ENCODE measurements at regions not wholly inside any gene's neighbourhood (a gene's known extent, or its start where the extent isn't known, plus 50 kb on each side); places are given as distances from the start of the nearest gene placed in this dataset.

GRCh38 chr12:102543494-102544485 is 63.4 kb upstream of the IGF1 start:
- H3K4me1 ChIP-seq (ENCODE audit: insufficient read depth) = no peaks in the 10 kb centered on the region

GRCh38 chr12:102542816-102543440 is 62.6 kb upstream of the IGF1 start:
- Histone ChIP-seq H3K27ac (ENCODE audit: low read depth) (no peak overlapping the region), H3K4me1 (ENCODE audit: insufficient read depth) (no peaks in the 10 kb centered on the region), H3K36me3 (ENCODE audit: insufficient read depth) (no peaks in the 10 kb centered on the region), H3K4me3 (ENCODE audit: low read depth, low read length) (no peak overlapping the region)
- no peak for DNase-seq (ENCODE audit: extremely low spot score)
- 44% methylated on average over 6 of the region's 6 CpGs for WGBS

More at GRCh38 chr12:102543494-102544485, 63.4 kb upstream of the IGF1 start:
- no peak overlapping the region for H3K4me3 ChIP-seq (ENCODE audit: low read depth, low read length)
- DNase-seq (ENCODE audit: extremely low spot score) = no peak
- no peaks in the 10 kb centered on the region for H3K36me3 ChIP-seq (ENCODE audit: insufficient read depth)
- 84% methylated on average over 5 of the region's 5 CpGs for WGBS
- H3K27ac ChIP-seq (ENCODE audit: low read depth) = no peak overlapping the region

GRCh38 chr12:102540815-102541385 is 60.5 kb upstream of the IGF1 start:
- WGBS = 87% methylated on average over 3 of the region's 3 CpGs
- Histone ChIP-seq H3K4me1 (ENCODE audit: insufficient read depth) (no peaks in the 10 kb centered on the region), H3K4me3 (ENCODE audit: low read depth, low read length) (no peak overlapping the region), H3K27ac (ENCODE audit: low read depth) (no peak overlapping the region), H3K36me3 (ENCODE audit: insufficient read depth) (no peaks in the 10 kb centered on the region)
- DNase-seq (ENCODE audit: extremely low spot score) = no peak

GRCh38 chr12:102539651-102540553 is 59.5 kb upstream of the IGF1 start:
- Histone ChIP-seq H3K4me3 (ENCODE audit: low read depth, low read length) (no peak overlapping the region), H3K27ac (ENCODE audit: low read depth) (no peak overlapping the region), H3K36me3 (ENCODE audit: insufficient read depth) (no peaks in the 10 kb centered on the region), H3K4me1 (ENCODE audit: insufficient read depth) (no peaks in the 10 kb centered on the region)
- 43% methylated on average over 10 of the region's 10 CpGs for WGBS
- DNase-seq (ENCODE audit: extremely low spot score) = no peak

GRCh38 chr12:102535306-102535705 is 54.9 kb upstream of the IGF1 start:
- 91% methylated on average over 8 of the region's 8 CpGs for WGBS
- Histone ChIP-seq H3K36me3 (ENCODE audit: insufficient read depth) (no peaks in the 10 kb centered on the region), H3K27ac (ENCODE audit: low read depth) (no peak overlapping the region), H3K4me3 (ENCODE audit: low read depth, low read length) (no peak overlapping the region), H3K4me1 (ENCODE audit: insufficient read depth) (no peaks in the 10 kb centered on the region)
- no peak for DNase-seq (ENCODE audit: extremely low spot score)

GRCh38 chr12:102534899-102535298 is 54.5 kb upstream of the IGF1 start:
- Histone ChIP-seq H3K27ac (ENCODE audit: low read depth) (no peak overlapping the region), H3K36me3 (ENCODE audit: insufficient read depth) (no peaks in the 10 kb centered on the region), H3K4me1 (ENCODE audit: insufficient read depth) (no peaks in the 10 kb centered on the region), H3K4me3 (ENCODE audit: low read depth, low read length) (no peak overlapping the region)
- 66% methylated on average over 13 of the region's 13 CpGs for WGBS
- DNase-seq (ENCODE audit: extremely low spot score) = no peak

- no peak overlapping the region for H3K27ac ChIP-seq (ENCODE audit: low read depth)
- no peak overlapping the region for H3K4me3 ChIP-seq (ENCODE audit: low read depth, low read length)
- H3K36me3 ChIP-seq (ENCODE audit: insufficient read depth) = no peaks in the 10 kb centered on the region
- no peak for DNase-seq (ENCODE audit: extremely low spot score)
- no peaks in the 10 kb centered on the region for H3K4me1 ChIP-seq (ENCODE audit: insufficient read depth)
- 76% methylated on average over 9 of the region's 9 CpGs for WGBS
Observed at GRCh38 chr12:102533483-102534215, 53.3 kb upstream of the IGF1 start.
